ENCODE measurements at regions not wholly inside any gene's neighbourhood (a gene's known extent, or its start where the extent isn't known, plus 50 kb on each side); places are given as distances from the start of the nearest gene placed in this dataset.

DNA sequence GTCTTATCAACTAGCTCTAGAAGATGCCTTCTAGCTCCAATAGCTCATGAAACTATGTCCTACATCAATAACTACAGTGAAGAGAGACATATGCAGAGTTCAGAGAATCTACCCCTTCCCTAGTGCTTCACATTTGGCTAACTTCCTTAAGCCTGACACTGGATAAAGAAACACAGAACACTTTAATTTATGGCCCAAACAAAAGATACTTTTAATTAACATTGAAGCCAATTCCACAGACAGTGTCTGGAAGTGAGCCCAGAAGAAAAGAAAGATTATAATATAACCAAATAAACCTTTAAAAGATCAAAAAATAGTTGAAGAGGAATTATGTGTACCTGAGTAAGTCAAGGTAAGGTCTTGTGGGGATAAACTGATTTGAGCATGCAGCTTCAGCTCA is 255.2 kb downstream of the C11orf87 start:
- TF ChIP-seq, protein P1, sequence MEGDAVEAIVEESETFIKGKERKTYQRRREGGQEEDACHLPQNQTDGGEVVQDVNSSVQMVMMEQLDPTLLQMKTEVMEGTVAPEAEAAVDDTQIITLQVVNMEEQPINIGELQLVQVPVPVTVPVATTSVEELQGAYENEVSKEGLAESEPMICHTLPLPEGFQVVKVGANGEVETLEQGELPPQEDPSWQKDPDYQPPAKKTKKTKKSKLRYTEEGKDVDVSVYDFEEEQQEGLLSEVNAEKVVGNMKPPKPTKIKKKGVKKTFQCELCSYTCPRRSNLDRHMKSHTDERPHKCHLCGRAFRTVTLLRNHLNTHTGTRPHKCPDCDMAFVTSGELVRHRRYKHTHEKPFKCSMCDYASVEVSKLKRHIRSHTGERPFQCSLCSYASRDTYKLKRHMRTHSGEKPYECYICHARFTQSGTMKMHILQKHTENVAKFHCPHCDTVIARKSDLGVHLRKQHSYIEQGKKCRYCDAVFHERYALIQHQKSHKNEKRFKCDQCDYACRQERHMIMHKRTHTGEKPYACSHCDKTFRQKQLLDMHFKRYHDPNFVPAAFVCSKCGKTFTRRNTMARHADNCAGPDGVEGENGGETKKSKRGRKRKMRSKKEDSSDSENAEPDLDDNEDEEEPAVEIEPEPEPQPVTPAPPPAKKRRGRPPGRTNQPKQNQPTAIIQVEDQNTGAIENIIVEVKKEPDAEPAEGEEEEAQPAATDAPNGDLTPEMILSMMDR (conservative IDR thresholded peaks at IDR 0.05 in 1 of 2, IDR thresholded peaks at IDR 0.05 in 1 of 2; ENCODE audit: extremely low read depth in 1 of 2, insufficient read depth in 1 of 2, low read depth in 1 of 2, low read length in 2 of 2) = no peak
- no peak for TF ChIP-seq EZH2 (IDR thresholded peaks at IDR 0.05; ENCODE audit: borderline replicate concordance, low read length)
